ENCODE measurements at regions not wholly inside any gene's neighbourhood (a gene's known extent, or its start where the extent isn't known, plus 50 kb on each side); places are given as distances from the start of the nearest gene placed in this dataset.
A peak's percentile ranks its signal among the peaks of the same experiment; 100 is the strongest.
"Not testable (repeated sequence)": the region's sequence is repeated elsewhere in the genome, so short reads cannot be mapped to it uniquely, and the experiment has no call there.

GRCh38 chr3:103515116-103515515 is 1080.3 kb downstream of the ZPLD1 start:
- no peak for DNase-seq

- no peak for DNase-seq
These were observed 1082.1 kb downstream of the ZPLD1 start for GRCh38 chr3:103516950-103517349.

- DNase-seq, result not testable (repeated sequence)
These were observed 1096.5 kb downstream of the ZPLD1 start for GRCh38 chr3:103531327-103531726.

DNA sequence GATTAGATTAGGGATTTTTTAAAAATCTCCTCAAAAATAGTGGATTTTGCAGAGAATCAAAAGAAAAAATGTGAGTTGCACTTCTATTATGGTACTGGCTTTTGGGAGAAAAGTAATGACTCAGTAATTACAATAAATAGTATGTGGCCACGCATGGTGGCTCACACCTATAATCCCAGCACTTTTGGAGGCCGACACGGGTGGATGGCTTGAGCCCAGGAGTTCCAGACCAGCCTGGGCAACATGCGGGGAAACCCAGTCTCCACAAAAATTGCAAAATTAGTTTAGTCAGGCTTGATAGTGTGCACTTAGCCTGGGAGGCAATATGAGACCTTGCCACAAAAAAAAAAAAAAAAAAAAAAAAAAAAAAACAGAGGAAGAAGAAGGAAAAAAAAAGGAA is 1098.2 kb downstream of the ZPLD1 start:
- DNase-seq, result no peak

GRCh38 chr3:103554451-103554850 is 1119.6 kb downstream of the ZPLD1 start:
- DNase-seq, result no peak

DNA sequence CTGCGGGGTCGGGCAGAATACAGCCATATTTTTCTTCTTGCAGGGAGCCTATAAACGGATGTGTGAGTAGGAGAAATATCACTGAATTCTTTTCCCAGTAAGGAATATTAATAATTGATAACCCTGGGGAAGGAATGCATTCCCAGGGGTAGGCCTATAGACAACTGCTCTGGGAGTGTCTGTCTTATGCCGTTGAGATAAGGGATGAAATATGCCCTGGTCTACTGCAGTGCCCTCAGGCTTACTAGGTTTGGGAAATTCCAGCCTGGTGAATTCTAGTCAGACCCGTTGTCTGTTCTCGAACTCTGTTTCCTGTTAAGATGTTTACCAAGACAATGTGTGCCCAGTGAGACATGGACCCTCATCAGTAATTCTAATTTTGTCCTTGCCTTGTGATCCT is 1129.3 kb downstream of the ZPLD1 start:
- not testable (repeated sequence) for DNase-seq

DNA sequence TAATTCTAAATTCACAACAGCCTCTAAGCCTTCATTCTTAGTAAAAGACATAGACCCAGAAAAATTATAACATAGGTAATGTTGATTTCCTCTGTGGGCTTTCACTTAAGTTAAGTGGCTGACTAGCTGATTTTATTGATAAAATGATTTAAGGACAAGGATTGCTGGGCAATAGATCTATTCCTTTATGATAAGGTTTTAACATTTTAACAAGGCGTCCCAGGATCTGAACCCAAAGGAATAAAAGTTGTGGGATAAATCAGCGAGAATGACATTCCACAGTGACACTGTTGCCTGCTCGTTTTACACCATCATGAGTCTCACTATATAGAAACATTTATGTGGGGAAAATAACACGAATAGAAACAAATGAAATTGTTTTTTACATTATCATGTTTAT is 1151.0 kb downstream of the ZPLD1 start:
- DNase-seq, result no peak

DNA sequence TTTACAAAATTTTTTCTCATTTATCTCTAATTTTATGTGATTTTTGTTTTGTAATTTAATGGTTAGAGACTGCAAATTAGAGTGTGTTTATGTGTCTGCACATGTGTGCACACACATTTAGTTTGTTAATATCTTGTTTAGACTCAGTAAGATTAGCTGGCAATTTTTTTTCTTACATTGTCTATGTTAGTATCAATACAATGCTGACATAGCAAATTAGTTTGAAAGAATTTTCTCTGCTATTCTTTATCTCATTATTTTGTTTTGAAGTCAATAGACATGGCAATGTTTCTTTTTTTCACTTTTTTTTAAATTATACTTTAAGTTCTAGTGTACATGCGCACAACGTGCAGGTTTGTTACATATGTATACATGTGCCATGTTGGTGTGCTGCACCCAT is 1155.0 kb downstream of the ZPLD1 start:
- no peak for DNase-seq

DNA sequence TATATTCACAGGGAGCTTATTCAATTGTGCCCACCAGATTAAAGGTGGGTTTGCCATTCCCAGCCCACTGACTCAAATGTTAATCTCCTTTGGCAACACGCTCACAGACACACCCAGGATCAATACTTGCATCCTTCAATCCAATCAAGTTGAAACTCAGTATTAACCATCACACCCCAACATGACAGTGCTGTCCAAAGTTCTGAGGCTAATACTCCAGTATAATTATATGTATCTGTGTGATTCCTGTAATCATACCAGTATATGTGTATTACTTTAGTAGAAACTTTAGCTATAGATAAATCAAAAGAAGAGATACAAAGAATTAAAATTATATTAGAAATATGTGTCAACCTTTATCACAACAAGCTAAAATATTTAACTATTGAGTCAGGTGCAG is 1166.0 kb downstream of the ZPLD1 start:
- no peak for DNase-seq

- no peak for DNase-seq
These were observed 1166.9 kb downstream of the ZPLD1 start for GRCh38 chr3:103601666-103602065.

GRCh38 chr3:103609472-103609871 is 1174.7 kb downstream of the ZPLD1 start:
- DNase-seq, result no peak

GRCh38 chr3:103613397-103614156 is 1178.8 kb downstream of the ZPLD1 start:
- DNase-seq, result no peak

DNA sequence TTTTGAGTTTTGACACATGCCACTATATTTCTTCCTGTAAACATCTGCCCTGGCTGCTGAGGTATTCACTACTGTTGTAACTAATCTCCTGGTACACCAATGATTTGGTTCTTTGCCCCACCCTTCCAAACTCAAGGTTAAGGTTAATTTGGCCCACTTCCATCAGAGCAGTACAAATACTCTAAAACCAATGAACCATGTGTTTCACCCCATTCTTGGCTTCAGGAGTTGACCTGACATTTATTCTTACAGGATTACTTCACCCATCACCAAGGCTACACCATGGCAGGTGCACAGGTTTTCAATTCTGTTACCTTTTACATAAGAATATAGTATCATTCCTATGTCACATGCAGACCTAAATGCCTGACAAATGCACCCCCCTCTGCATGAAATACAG is 1179.9 kb downstream of the ZPLD1 start:
- no peak for DNase-seq

DNA sequence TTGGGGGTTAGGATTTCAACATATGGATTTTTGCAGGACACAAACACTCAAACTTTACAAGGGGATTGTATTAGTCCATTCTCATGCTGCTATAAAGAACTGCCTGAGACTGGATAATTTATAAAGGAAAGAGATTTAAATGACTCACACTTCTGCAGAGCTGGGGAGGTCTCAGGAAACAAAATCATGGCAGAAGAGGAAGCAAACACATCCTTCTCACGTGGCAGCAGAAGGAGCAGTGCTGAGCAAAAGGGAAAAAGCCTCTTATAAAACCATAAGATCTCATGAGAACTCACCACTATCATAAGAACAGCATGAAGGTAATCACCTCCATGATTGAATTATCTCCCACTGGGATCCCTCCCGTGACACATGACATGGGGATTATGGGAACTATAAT is 1183.1 kb downstream of the ZPLD1 start:
- DNase-seq, result no peak

DNA sequence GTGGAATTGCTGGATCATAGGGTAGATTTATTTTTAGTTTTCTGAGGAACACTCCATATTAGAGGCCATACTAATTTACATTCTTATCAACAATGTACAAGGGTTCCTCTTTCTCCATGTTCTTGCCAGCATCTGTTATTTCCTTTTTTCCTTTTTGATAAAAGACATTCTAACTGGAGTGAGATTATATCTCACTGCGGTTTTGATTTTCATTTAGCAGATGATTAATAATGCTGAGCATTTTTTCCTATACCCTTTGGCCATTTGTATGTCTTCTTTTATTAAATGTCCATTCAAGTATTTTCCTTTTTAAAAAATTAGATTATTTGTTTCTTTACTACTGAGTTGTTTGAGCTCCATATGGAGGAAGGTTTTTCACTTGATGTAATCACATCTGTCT is 1189.5 kb downstream of the ZPLD1 start:
- DNase-seq, result no peak

DNA sequence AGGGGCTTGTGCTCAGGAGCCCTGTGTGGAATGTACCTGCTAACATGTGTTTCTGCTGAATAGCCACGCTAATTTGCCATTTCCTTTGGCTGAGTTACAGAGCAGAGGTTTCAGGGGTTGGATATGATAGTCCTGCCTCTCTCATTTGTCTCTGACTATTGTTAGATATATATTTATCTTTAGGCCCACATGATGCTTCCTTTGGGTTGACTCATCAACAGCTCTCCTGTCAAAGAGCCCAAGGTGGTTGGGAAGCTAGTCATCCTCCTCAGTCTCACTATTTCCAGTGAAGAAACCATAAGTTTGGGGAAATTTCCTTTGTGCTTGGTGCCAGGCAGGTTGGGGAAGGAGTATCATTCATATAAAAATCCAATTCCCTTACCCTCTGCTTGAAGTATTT is 1194.6 kb downstream of the ZPLD1 start:
- DNase-seq, result no peak

DNA sequence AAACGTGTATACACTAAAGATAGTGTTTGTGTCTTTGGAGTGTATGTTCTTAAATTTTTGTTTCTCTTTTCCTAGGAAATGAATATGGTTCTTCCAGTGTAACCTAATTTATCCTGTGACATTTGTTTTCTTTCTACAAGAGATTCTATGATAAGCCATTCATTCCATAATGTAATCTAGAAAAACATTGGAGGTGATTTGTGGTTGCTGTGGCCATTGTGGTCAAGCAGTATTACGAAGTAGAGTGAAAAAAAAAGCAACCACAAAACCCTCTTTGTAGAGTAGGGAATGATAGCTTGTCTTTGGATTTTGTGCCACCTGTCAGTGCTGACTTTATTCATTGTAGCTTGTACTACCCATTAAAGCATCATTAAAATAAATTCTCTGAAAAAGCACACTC is 1209.6 kb downstream of the ZPLD1 start:
- no peak for DNase-seq

DNA sequence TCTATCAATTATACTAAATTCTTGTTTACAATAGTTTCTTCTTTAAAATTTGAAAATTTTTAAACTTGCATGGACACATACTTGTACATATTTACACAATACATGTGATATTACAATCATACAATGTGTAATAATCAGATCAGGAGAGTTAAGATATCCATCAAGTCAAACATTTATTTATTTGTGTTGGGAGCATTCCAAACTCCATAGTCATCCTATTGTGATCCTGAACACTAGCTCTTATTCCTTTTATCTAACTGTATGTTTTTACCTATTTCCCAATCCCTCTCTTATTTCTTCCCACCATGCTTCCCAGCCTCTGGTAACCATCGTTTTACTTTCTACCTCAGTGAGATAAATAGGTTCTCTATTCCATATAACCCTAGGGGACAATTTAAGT is 1219.2 kb downstream of the ZPLD1 start:
- no peak for DNase-seq

DNA sequence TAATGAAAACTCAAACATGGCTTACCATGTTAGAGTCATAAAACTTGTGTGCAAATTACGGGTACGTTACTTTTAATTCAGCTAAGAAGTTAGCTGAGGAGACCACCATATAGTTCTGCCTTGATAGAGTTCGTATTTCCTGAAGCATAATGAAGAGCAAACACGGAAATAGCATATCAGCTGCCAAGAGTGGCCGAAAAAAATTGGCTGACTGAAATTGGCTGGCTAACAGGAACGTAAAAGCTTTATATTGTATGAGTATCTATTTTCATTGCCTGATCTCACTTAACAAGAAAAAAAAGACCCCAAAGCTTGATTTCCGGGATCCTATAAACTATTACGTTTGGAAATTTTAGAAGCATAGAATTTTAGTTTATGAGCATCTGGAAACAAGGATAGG is 1222.9 kb downstream of the ZPLD1 start:
- DNase-seq, result peak; percentile 37

DNA sequence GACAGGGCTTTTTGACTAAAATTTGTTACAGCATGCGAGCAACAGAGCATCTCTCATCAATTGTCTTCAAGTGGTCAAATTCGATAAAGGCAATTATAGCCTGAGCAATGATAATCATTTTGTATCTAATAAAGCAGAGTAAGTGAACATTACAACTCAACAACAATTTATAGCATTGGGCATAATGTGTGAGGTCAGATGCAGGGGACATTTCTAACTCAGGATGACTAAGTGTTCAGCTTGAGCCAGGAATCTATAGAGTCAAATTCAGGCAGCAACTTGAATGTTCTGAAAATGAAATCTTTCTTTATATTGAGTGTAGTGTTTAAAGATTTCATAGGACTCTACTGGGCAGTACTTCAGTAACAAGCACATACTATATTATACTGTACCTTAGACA is 1226.0 kb downstream of the ZPLD1 start:
- no peak for DNase-seq

DNA sequence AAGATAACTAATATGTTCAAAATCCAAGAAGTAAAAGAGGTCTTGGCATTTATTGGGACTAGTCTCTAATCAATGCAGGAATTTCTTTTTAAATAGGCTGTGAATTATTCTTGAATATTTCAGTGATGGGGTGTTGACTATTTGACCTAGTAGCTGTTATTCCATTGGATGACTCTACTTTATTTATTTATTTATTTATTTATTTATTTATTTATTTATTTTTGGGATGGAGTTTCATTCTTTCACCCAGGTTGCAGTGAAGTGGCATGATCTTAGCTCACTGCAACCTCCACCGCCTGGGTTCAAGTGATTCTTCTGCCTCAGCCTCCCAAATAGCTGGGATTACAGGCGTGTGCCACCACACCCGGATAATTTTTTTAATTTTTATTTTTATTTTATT is 1227.8 kb downstream of the ZPLD1 start:
- DNase-seq, result no peak

- DNase-seq, result no peak
These were observed 1237.5 kb downstream of the ZPLD1 start for GRCh38 chr3:103672346-103672745.

DNA sequence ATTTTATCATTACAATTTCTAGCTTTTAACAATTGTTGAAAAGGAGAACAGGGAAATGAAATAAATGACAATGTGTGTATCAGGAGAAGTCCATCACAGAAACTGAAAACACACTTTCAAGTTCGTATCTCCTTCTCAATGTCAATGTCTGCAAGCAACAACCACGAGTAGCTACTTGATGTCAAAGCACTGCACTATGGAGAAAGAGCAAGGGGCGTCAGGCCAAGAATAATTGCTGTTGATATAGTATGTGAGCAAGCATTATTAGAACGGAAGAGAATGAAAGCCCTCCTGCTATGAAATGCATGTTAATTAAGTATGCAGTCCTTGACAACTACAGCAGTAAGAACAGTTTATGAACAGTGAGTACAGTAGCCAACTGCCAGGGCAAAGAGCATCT is 1250.1 kb downstream of the ZPLD1 start:
- DNase-seq, result peak; percentile 58

DNA sequence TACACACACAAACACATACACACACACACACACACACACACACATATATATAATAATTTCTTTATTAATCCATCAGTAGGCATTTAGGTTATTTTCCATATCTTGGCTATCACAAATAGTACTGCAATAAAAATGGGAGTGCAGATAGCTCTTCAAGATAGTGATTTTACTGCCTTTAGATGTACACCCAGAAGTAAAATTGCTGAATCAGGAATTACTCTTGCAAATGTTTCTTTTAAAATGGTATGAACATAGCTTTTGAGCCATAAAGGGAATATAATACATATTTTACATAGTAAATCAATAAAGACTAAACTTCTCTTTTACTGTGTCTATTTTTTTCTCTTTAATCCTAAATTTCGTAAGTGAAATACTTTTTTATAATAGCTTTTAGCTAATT is 1251.1 kb downstream of the ZPLD1 start:
- DNase-seq, result no peak

DNA sequence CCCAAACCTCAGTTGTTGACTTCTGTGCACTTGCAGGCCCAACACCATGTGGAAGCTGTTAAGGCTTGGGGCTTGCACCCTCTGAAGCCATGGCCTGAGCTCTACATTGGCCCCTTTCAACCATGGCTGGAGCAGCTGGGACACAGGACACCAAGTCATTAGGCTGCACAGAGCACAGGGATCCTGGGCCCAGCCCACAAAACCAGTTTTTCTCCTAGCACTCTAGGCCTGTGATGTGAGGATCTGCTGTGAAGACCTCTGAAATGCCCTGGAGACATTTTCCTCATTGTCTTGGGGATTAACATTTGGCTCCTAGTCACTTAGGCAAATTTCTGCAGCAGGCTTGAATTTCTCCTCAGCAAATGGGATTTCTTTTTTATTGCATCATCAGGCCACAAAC is 1255.7 kb downstream of the ZPLD1 start:
- no peak for DNase-seq

GRCh38 chr3:103693831-103694230 is 1259.0 kb downstream of the ZPLD1 start:
- no peak for DNase-seq
